ENCODE measurements at regions not wholly inside any gene's neighbourhood (a gene's known extent, or its start where the extent isn't known, plus 50 kb on each side); places are given as distances from the start of the nearest gene placed in this dataset.

DNA sequence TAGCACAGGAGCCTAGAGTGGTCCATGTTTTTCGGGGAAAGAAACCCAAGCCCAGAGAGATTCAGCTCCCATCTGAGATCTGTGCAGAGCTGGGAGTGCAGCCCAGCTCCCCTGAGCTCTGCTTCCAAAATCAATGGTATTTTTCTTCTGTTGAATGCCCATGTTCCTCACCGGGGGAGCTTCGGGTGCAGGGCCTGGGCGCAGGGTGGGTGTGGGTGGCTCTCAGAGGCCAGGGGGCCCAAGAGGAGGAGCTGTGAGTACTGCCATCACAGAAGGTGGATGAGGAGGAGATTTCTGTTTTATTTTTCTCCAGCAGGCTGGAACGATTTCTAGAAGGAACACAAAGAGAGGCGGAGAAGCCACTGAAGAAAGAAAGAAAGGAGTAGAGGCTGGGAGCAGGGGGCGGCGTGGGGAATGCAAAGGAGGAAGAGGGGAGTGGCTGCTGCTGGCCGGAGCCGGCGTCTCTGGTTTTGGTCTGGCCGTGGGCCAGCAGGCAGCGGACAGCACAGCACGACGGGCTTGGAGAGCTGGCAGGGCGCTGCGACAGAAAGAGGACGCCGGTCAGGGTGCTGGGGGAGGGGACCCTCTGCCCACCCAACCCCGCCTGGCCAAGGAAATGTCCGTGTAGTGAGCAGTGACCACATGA, 76.2 kb upstream of the KSR1 start:
- TF ChIP-seq CTCF (IDR thresholded peaks at IDR 0.05), result no peak
- no peak for TF ChIP-seq TCF7L2 (IDR thresholded peaks at IDR 0.05; ENCODE audit: low read depth, low read length)
- TF ChIP-seq, protein P1, sequence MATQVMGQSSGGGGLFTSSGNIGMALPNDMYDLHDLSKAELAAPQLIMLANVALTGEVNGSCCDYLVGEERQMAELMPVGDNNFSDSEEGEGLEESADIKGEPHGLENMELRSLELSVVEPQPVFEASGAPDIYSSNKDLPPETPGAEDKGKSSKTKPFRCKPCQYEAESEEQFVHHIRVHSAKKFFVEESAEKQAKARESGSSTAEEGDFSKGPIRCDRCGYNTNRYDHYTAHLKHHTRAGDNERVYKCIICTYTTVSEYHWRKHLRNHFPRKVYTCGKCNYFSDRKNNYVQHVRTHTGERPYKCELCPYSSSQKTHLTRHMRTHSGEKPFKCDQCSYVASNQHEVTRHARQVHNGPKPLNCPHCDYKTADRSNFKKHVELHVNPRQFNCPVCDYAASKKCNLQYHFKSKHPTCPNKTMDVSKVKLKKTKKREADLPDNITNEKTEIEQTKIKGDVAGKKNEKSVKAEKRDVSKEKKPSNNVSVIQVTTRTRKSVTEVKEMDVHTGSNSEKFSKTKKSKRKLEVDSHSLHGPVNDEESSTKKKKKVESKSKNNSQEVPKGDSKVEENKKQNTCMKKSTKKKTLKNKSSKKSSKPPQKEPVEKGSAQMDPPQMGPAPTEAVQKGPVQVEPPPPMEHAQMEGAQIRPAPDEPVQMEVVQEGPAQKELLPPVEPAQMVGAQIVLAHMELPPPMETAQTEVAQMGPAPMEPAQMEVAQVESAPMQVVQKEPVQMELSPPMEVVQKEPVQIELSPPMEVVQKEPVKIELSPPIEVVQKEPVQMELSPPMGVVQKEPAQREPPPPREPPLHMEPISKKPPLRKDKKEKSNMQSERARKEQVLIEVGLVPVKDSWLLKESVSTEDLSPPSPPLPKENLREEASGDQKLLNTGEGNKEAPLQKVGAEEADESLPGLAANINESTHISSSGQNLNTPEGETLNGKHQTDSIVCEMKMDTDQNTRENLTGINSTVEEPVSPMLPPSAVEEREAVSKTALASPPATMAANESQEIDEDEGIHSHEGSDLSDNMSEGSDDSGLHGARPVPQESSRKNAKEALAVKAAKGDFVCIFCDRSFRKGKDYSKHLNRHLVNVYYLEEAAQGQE (IDR thresholded peaks at IDR 0.05; ENCODE audit: insufficient read depth in 1 of 2, low read depth in 2 of 2, low read length in 1 of 2), result no peak
- TF ChIP-seq POLR2AphosphoS5 (IDR thresholded peaks at IDR 0.05; ENCODE audit: low read depth, low read length), result no peak
